ENCODE measurements at regions not wholly inside any gene's neighbourhood (a gene's known extent, or its start where the extent isn't known, plus 50 kb on each side); places are given as distances from the start of the nearest gene placed in this dataset.
"Not testable (repeated sequence)": the region's sequence is repeated elsewhere in the genome, so short reads cannot be mapped to it uniquely, and the experiment has no call there.

DNA sequence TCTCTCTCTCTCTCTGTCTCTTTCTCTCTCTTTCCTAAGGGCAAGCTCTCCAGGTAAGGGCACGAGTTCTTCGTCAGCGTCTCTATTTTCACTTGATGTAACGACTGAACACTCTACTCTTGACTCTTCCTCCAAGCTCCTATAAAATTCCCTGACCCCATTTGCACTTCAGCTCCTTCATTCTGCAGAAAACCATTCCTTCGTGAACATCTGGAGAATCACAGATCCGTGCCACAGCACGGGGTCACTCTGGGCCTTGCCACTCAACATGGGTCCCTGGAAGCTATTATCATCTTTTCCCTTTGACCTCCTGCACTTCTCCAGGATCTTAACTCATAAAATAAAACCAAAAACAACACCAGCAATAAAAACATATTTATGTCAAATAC lies 112.0 kb upstream of the LNX1 start:
- H3K9me3 ChIP-seq (replicated peaks in 1 of 2; ENCODE audit: control insufficient read depth in 1 of 2, insufficient read depth in 1 of 2, low read length in 2 of 2) = no peaks in the 10 kb centered on the region
- Mint-ChIP-seq H3K4me1 (peaks cover 26% of the 10 kb centered on the region), H3K9me3 (peaks cover 6 to 9% (median 8%) of the 10 kb centered on the region in 7 donors), H3K27me3 (ENCODE audit: low read depth in 3 of 3) (no peaks in the 10 kb centered on the region), H3K36me3 (peaks cover 0 to 4% of the 10 kb centered on the region in 2 donors), H3K27ac (peak overlapping the region in 1 of 7 donors; percentile 63), H3K4me3 (peak overlapping the region; percentile 83 to 96)
- TF ChIP-seq, protein P1, sequence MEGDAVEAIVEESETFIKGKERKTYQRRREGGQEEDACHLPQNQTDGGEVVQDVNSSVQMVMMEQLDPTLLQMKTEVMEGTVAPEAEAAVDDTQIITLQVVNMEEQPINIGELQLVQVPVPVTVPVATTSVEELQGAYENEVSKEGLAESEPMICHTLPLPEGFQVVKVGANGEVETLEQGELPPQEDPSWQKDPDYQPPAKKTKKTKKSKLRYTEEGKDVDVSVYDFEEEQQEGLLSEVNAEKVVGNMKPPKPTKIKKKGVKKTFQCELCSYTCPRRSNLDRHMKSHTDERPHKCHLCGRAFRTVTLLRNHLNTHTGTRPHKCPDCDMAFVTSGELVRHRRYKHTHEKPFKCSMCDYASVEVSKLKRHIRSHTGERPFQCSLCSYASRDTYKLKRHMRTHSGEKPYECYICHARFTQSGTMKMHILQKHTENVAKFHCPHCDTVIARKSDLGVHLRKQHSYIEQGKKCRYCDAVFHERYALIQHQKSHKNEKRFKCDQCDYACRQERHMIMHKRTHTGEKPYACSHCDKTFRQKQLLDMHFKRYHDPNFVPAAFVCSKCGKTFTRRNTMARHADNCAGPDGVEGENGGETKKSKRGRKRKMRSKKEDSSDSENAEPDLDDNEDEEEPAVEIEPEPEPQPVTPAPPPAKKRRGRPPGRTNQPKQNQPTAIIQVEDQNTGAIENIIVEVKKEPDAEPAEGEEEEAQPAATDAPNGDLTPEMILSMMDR (IDR thresholded peaks at IDR 0.05) = no peak
- peak overlapping the region in 2 of 3 experiments; percentile 31 to 72 for H3K4me3 ChIP-seq (replicated peaks in 1 of 3; ENCODE audit: low read depth in 2 of 3, low read length in 3 of 3)
- intact Hi-C loops (cut with micrococcal nuclease) = no loop called here
- H4K20me1 ChIP-seq (ENCODE audit: insufficient read depth, low read length) = no peaks in the 10 kb centered on the region
- peak overlapping the region; percentile 82 for H3K4me2 ChIP-seq (replicated peaks; ENCODE audit: extremely low read depth, low read length, poor library complexity, severe bottlenecking)
- 42% methylated on average over 6 of the region's 7 CpGs for WGBS (ENCODE audit: insufficient coverage)
- no peaks in the 10 kb centered on the region for H3K27me3 ChIP-seq (ENCODE audit: control insufficient read depth in 2 of 2, insufficient read depth in 2 of 2, low read length in 2 of 2)
- no peak for DNase-seq
- H3K4me1 ChIP-seq (ENCODE audit: control insufficient read depth in 1 of 2, insufficient read depth in 2 of 2, low read length in 2 of 2) = peaks cover 13 to 15% of the 10 kb centered on the region in 2 donors
- peak overlapping the region; percentile 86 for H2AFZ ChIP-seq (ENCODE audit: insufficient read depth, low read depth, low read length, poor library complexity, severe bottlenecking)
- no peaks in the 10 kb centered on the region for H3K79me2 ChIP-seq (ENCODE audit: insufficient read depth, low read length)
- peak overlapping the region; percentile 41 for H3K9ac ChIP-seq (ENCODE audit: insufficient read depth, low read length, poor library complexity, severe bottlenecking)
- no peaks in the 10 kb centered on the region for H3K36me3 ChIP-seq (replicated peaks in 1 of 2; ENCODE audit: control insufficient read depth in 1 of 2, insufficient read depth in 2 of 2, low read length in 2 of 2)
- H3K27ac ChIP-seq (ENCODE audit: low read depth in 1 of 2, low read length in 2 of 2) = no peak overlapping the region

DNA sequence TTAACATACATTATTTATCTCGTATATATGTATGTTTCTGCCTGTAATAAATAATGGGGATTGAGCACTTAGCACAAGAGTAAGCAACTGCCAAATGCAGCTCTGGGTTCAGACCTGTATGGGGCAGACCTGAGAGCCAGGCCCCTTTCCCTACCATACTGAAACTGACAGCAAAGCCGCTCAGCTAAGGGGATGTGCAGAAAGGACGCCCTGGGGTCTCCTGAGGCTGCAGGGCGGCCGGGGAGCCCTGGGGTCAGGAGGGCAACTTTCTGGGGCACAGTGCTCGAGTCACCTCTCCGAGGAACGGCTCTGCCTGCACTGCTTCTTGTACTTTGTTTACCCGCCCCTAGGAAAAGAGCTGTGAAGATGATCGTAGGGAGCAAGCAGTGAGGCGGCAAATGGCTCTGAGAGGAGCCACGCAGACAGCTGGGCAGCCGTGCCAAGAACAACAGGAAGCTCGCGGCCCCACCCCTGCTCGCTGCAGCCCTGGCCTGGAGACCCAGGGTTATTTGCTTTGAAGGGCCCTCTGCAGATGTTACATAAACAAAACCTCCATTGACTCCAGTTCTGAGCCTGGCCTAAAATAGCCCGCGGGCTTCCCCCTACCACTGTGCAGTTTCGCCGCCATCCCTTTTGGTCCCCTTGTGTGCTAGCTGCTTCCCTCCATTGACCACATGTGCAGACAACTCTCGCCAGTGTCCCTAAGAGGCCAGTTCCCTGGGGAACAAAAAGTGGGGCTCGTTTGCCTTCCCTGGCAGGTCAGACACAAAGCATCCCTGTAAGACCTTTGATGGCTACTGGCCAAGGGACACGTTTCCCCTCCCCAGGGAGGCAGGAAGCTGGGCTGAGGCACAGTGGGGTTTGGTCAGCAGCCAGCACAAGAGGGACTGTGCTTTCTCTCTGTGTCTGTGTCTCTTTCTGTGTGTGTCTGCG lies 111.3 kb upstream of the LNX1 start:
- TF ChIP-seq, protein P1 (IDR thresholded peaks at IDR 0.05) = no peak
- peak overlapping the region; percentile 41 for H3K9ac ChIP-seq (ENCODE audit: insufficient read depth, low read length, poor library complexity, severe bottlenecking)
- peak overlapping the region; percentile 6 to 72 (median 31) for H3K4me3 ChIP-seq (replicated peaks in 1 of 3; ENCODE audit: low read depth in 2 of 3, low read length in 3 of 3)
- peaks cover 6 to 9% (median 8%) of the 10 kb centered on the region in 7 donors for H3K9me3 Mint-ChIP-seq
- H3K27ac Mint-ChIP-seq = peak overlapping the region in 2 of 7 donors; percentile 43 to 63
- peaks cover 0 to 4% of the 10 kb centered on the region in 2 donors for H3K36me3 Mint-ChIP-seq
- DNase-seq = peak; percentile 15 to 39 (median 28)
- H3K4me1 ChIP-seq (ENCODE audit: control insufficient read depth in 1 of 2, insufficient read depth in 2 of 2, low read length in 2 of 2) = peaks cover 13 to 15% of the 10 kb centered on the region in 2 donors
- intact Hi-C loops (cut with micrococcal nuclease) = no loop called here
- WGBS (ENCODE audit: insufficient coverage) = 2% methylated on average over 19 of the region's 24 CpGs
- no peak overlapping the region for H3K27ac ChIP-seq (ENCODE audit: low read depth in 1 of 2, low read length in 2 of 2)
- no peaks in the 10 kb centered on the region for H3K79me2 ChIP-seq (ENCODE audit: insufficient read depth, low read length)
- peaks cover 26% of the 10 kb centered on the region for H3K4me1 Mint-ChIP-seq
- H3K27me3 Mint-ChIP-seq (ENCODE audit: low read depth in 3 of 3) = no peaks in the 10 kb centered on the region
- H3K4me3 Mint-ChIP-seq = peak overlapping the region; percentile 83 to 96
- peak overlapping the region; percentile 82 for H3K4me2 ChIP-seq (replicated peaks; ENCODE audit: extremely low read depth, low read length, poor library complexity, severe bottlenecking)
- no peaks in the 10 kb centered on the region for H3K27me3 ChIP-seq (ENCODE audit: control insufficient read depth in 2 of 2, insufficient read depth in 2 of 2, low read length in 2 of 2)
- H4K20me1 ChIP-seq (ENCODE audit: insufficient read depth, low read length) = no peaks in the 10 kb centered on the region
- no peaks in the 10 kb centered on the region for H3K9me3 ChIP-seq (replicated peaks in 1 of 2; ENCODE audit: control insufficient read depth in 1 of 2, insufficient read depth in 1 of 2, low read length in 2 of 2)
- peak overlapping the region; percentile 86 for H2AFZ ChIP-seq (ENCODE audit: insufficient read depth, low read depth, low read length, poor library complexity, severe bottlenecking)
- H3K36me3 ChIP-seq (replicated peaks in 1 of 2; ENCODE audit: control insufficient read depth in 1 of 2, insufficient read depth in 2 of 2, low read length in 2 of 2) = no peaks in the 10 kb centered on the region

DNA sequence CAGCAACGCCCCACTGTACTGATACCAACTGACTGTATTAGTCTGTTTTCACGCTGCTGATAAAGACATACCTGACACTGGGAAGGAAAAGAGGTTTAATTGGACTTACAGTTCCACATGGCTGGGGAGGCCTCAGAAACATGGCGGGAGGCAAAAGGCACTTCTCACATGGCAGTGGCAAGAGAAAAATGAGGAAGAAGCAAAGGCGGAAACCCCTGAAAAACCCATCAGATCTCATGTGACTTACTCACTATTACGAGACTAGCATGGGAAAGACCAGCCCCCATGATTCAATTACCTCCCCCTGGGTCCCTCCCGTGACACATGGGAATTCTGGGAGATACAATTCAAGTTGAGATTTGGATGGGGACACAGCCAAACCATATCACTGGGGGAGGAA lies 110.0 kb upstream of the LNX1 start:
- Mint-ChIP-seq H3K27ac (peak overlapping the region in 1 of 7 donors; percentile 35), H3K4me1 (peaks cover 25% of the 10 kb centered on the region)
- H3K9me3 Mint-ChIP-seq; H4K20me1 ChIP-seq (ENCODE audit: insufficient read depth, low read length); H3K36me3 ChIP-seq (replicated peaks in 1 of 2; ENCODE audit: control insufficient read depth in 1 of 2, insufficient read depth in 2 of 2, low read length in 2 of 2); H3K27ac ChIP-seq (ENCODE audit: low read depth in 1 of 2, low read length in 2 of 2); H3K4me3 Mint-ChIP-seq; H3K79me2 ChIP-seq (ENCODE audit: insufficient read depth, low read length); H3K27me3 ChIP-seq (ENCODE audit: control insufficient read depth in 2 of 2, insufficient read depth in 2 of 2, low read length in 2 of 2); H3K36me3 Mint-ChIP-seq; H2AFZ ChIP-seq (ENCODE audit: insufficient read depth, low read depth, low read length, poor library complexity, severe bottlenecking); H3K4me2 ChIP-seq (replicated peaks; ENCODE audit: extremely low read depth, low read length, poor library complexity, severe bottlenecking); H3K4me3 ChIP-seq (replicated peaks in 1 of 3; ENCODE audit: low read depth in 2 of 3, low read length in 3 of 3); H3K9me3 ChIP-seq (replicated peaks in 1 of 2; ENCODE audit: control insufficient read depth in 1 of 2, insufficient read depth in 1 of 2, low read length in 2 of 2); H3K9ac ChIP-seq (ENCODE audit: insufficient read depth, low read length, poor library complexity, severe bottlenecking); H3K27me3 Mint-ChIP-seq (ENCODE audit: low read depth in 3 of 3); intact Hi-C loops (cut with micrococcal nuclease): not testable (repeated sequence)
- WGBS (ENCODE audit: insufficient coverage) = no CpG with 5 or more reads among the region's 6 CpGs
- peaks cover 13 to 16% of the 10 kb centered on the region in 2 donors for H3K4me1 ChIP-seq (ENCODE audit: control insufficient read depth in 1 of 2, insufficient read depth in 2 of 2, low read length in 2 of 2)
- peak in 1 of 3 donors; percentile 66 for DNase-seq

Data from CD14-positive monocyte (primary cell).